ENCODE measurements at regions not wholly inside any gene's neighbourhood (a gene's known extent, or its start where the extent isn't known, plus 50 kb on each side); places are given as distances from the start of the nearest gene placed in this dataset.

DNA sequence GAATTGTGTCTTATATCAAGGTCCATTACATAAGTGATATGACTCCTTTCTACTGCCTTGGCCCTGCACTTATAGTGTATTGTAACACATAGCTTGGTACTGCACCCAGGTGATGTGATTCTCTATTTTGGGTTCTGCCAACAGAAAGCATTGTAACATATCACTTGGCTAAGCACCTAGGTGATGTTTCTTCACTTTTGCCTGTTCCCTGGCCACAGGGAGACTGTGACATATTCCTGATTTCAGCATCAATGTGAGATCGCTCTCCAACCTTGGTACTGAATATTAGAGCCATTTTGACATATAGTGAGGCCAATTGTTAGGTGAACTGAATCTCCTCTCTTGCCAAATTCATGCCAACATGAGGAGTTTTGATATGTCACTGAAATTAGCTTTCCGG, 1010.3 kb upstream of the TSPY4 start:
- TF ChIP-seq, protein P1, sequence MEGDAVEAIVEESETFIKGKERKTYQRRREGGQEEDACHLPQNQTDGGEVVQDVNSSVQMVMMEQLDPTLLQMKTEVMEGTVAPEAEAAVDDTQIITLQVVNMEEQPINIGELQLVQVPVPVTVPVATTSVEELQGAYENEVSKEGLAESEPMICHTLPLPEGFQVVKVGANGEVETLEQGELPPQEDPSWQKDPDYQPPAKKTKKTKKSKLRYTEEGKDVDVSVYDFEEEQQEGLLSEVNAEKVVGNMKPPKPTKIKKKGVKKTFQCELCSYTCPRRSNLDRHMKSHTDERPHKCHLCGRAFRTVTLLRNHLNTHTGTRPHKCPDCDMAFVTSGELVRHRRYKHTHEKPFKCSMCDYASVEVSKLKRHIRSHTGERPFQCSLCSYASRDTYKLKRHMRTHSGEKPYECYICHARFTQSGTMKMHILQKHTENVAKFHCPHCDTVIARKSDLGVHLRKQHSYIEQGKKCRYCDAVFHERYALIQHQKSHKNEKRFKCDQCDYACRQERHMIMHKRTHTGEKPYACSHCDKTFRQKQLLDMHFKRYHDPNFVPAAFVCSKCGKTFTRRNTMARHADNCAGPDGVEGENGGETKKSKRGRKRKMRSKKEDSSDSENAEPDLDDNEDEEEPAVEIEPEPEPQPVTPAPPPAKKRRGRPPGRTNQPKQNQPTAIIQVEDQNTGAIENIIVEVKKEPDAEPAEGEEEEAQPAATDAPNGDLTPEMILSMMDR (IDR thresholded peaks at IDR 0.05) = no peak
- TF ChIP-seq EZH2 (IDR thresholded peaks at IDR 0.05; ENCODE audit: borderline replicate concordance, insufficient read depth, low read depth, low read length, poor library complexity, severe bottlenecking) = no peak
